ENCODE measurements at regions not wholly inside any gene's neighbourhood (a gene's known extent, or its start where the extent isn't known, plus 50 kb on each side); places are given as distances from the start of the nearest gene placed in this dataset.

DNA sequence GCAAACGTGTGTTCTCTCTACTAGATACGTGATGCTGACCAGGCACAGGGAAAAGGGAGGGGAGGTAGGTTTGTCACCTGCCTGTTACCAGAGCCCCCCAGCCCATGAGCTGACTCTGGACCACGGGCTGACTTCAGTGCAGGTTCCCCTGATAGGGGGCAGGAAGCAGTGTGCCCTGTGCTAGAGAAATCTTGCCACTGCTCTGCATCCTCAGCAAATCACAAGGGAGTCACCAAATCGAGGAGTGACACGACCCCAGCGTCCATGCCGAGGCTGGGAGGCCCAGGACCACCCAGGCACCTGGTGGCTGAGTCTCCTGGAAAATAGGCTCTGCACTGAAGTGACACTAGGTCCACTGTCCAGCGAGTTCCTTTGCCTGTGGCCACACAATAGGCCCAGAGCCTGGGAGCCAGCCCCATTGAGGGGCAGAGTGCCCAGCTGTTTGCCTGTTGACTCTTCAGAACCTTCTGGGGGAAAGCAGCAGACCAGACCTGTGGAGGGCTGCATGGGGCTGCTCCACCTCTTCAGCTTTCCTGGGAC, 99.3 kb downstream of the CTTN start:
- ATAC-seq (ENCODE audit: low FRiP score) (no peak), DNase-seq (ENCODE audit: low spot score) (no peak)
- TF ChIP-seq, protein P1, sequence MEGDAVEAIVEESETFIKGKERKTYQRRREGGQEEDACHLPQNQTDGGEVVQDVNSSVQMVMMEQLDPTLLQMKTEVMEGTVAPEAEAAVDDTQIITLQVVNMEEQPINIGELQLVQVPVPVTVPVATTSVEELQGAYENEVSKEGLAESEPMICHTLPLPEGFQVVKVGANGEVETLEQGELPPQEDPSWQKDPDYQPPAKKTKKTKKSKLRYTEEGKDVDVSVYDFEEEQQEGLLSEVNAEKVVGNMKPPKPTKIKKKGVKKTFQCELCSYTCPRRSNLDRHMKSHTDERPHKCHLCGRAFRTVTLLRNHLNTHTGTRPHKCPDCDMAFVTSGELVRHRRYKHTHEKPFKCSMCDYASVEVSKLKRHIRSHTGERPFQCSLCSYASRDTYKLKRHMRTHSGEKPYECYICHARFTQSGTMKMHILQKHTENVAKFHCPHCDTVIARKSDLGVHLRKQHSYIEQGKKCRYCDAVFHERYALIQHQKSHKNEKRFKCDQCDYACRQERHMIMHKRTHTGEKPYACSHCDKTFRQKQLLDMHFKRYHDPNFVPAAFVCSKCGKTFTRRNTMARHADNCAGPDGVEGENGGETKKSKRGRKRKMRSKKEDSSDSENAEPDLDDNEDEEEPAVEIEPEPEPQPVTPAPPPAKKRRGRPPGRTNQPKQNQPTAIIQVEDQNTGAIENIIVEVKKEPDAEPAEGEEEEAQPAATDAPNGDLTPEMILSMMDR (IDR thresholded peaks at IDR 0.05), result no peak

DNA sequence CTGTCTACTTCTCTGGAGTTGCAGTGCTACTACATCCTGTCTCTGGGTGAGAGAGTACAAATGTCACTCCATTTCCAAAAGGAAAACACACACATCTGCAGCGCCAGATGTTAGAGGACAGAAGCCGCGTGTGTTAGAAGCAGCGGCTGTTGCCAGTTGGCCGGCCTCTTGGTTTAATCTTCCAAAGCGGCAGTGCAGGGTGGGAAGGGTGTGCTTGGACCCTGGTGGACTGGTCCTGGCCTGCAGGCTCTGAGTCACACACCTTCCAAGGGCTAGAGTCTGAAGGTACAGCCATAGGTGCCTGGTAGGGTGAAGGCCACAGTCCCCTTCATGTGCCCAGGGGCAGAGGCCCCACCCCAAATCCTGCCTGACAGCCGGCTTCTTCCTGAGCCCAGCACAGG, 99.8 kb downstream of the CTTN start:
- no peak for DNase-seq (ENCODE audit: low spot score)
- ATAC-seq (ENCODE audit: low FRiP score), result no peak
- TF ChIP-seq, protein P1 (IDR thresholded peaks at IDR 0.05), result no peak

DNA sequence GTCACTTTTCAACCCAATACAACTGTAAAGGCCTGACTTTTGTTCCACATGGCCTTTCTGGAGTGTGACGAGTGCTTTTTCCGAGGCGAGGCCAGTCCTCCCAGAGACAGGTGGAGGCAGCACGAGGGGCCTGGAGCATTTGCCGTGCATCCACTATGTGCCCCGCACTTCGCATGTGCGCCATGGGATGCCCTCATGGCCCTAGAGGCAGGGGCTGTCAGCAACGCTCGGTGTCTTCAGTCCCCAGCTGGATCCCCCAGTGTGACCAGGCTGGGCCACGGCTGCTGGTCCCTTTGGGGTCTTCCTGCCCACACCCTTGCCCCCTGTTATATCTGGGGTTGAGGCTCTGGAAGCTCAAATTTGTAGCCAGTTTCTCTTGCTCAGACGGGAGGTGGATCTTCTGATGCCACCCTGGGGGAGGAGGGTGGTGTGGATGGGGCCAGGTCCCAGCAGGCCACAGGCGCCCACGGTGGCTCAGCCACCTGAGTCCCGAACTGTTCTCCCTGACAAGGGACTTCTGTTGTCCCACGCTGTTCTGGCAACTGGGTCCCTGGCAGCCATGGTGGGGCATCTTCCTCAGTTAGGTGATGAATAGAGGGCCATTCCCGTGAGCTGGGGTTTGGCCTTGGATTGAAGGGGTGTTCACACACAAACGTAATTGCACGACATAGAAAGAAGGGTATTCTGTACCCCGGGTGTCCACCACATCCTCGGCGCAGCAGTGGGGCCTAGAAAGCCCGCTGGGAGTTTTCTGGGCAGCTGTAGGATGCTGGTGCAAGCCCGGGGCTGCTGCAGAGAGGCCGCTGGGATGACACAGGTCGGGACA, 100.9 kb downstream of the CTTN start:
- ATAC-seq (ENCODE audit: low FRiP score) (no peak), DNase-seq (ENCODE audit: low spot score) (no peak)
- TF ChIP-seq, protein P1 (IDR thresholded peaks at IDR 0.05), result no peak

DNA sequence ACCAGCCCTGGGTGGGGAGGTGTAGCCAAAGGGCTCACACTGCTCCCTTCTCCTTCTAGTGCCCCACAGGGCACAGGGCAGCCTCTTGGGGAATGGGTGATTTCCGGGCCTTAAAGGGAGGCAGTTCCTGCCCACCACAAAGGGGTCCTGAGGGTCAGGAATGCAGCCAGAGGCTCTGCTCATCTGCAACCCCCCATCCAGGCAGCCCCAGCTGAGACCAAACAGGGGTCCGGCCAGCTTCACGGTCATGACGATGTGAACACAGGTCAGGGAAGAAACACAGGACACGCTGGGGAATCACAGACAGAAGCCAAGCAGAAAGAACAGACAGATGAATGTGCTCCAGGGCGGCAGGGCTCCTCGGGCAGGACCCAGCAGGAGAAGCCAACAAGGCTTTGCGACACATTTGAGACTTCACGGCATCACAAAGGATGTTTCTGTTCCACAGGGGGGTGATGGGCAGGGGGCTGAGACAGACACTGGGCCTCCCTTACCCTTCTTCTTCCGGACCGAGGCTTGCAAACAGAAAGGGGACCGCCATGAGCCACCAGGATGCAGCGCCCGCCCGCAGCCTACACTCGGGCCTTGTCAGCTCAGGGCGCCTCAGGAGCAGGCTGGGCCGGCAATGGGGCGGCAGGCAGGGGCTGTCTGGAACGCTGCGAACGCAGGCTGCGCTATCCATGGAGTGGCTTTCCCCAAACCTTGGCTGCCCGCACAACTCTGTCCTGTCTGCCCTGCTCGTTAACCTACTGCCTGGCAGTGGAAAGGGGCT, 101.9 kb downstream of the CTTN start:
- TF ChIP-seq, protein P1 (IDR thresholded peaks at IDR 0.05), result no peak
- ATAC-seq (ENCODE audit: low FRiP score) (no peak), DNase-seq (ENCODE audit: low spot score) (no peak)

DNA sequence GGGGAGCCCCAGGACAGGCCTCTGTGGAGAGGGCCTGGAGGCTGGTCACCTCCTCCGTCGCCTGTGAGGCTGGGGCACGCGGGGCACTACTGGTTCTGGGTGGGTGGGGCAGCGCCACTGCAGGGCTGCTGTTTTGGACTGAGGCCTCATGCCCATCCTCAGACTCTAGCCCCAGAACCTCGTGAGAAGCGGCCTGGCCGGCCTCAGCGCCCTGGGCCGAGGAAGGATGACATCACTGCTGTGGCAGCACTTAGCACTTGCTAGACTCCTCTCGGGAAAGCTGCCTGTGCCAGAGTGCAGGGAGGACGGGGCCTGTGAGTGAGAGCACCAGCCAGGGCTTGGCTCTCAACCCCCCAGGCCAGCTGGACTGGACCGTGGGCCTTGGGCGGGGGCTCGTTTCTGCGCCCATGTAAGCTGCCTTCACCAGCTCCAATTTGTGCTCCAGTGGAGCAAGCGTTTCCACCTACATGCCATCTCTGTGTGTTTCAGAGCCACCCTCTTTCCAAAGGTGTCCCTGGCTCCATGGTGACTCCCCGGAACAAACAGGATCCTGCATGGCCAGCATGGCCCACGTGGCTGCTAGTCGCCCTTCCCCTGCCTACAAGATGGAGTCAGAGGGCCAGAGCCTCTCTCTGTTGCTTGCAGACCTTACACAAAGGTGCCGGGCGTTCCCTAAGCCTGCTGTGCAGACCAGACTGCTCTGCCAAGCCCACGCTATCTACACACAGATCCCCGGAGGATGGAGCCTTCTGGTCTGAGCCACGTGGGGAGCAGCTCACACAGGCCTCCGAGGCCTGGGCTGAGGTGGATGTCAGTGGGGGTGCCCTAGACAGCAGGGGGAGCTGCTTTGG, 102.9 kb downstream of the CTTN start:
- ATAC-seq (ENCODE audit: low FRiP score) (no peak), DNase-seq (ENCODE audit: low spot score) (no peak)
- TF ChIP-seq, protein P1 (IDR thresholded peaks at IDR 0.05), result no peak

DNA sequence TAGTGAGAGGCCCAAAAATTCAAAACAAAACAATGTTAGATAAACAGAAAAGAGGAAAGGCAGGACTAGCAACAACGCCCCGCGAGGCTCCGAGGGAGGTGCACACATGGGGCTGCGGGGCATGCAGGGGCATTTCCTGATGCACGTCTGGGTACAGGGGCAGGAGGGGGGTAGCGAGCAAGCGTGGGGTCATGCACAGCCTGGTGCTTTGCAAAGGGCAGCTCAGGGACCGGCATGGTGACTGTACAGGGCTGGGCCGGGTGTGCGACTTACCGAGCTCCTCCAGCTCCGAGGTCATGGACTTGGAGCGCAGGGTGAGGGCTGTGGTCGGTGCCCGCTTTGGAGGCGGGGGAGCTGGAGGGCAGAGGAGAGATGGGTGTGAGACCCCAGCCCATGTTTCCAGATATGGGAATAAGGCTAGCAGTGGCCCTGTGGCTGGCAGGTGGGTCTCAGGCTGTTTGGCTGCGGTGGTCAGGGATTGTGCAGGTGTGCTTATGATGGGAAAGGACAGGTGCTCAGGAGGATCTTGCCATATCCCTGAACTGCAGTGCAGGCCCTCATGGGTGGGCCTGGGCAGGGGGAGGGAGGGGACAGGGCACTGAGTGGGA, 103.7 kb downstream of the CTTN start:
- TF ChIP-seq, protein P1 (IDR thresholded peaks at IDR 0.05), result no peak
- no peak for DNase-seq (ENCODE audit: low spot score)
- ATAC-seq (ENCODE audit: low FRiP score), result no peak

All from omental fat pad (tissue), 3 donors.